B cell (primary cell): ENCODE measurements at regions not wholly inside any gene's neighbourhood (a gene's known extent, or its start where the extent isn't known, plus 50 kb on each side); places are given as distances from the start of the nearest gene placed in this dataset.

Experiments
- ATAC-seq: fragments of 200-7000 bp; cut with Tn5 transposase; one replicate; pipeline ENCODE4 v1.10.0; 2021; ENCODE audit warnings: low read depth, mild to moderate bottlenecking, moderate number of reproducible peaks, moderate library complexity
- CTCF ChIA-PET: fragments of 350-600 bp; sonication (Branson Sonifier 250); formaldehyde crosslinking; loops from one replicate; lab custom pipeline; 2021; ENCODE audit warnings: antibody characterized with exemption, inconsistent platforms; lab: Charles Lee
- POLR2A ChIA-PET: fragments of 350-600 bp; sonication (Branson Sonifier 250); formaldehyde crosslinking; loops from one replicate; lab custom pipeline; 2021; ENCODE audit warnings: antibody characterized with exemption; lab: Charles Lee
- DNase-seq: peaks from one replicate; pipeline ENCODE4 v3.0.0; 2013
- H2AFZ ChIP-seq: 2 replicates; pipeline ENCODE4 v1.6.1; 2012; ENCODE audit warnings: mild to moderate bottlenecking, low read depth, low read length; ENCODE audit not compliant: insufficient read depth, poor library complexity, severe bottlenecking
- H3K27ac ChIP-seq, 2 donors: 1 replicate in 1 of 2; 2 replicates in 1 of 2; pipeline ENCODE4 v1.5.1; 2012 to 2013; ENCODE audit warnings: low read length in 2 of 2, mild to moderate bottlenecking in 2 of 2, moderate library complexity in 1 of 2
- H3K27me3 ChIP-seq, 4 experiments: fragments of 200-600 bp in 1 of 4; sonication (generic) in 1 of 4; replicated peaks in 1 of 4; 1 replicate in 2 of 4; 2 replicates in 2 of 4; pipeline versions ENCODE4 v1.6.1 to v1.7.0; 2013 to 2016; ENCODE audit warnings: low read length in 3 of 4, mild to moderate bottlenecking in 2 of 4, mixed read lengths in 1 of 4, moderate library complexity in 1 of 4; ENCODE audit not compliant: insufficient read depth in 4 of 4, control insufficient read depth in 3 of 4; ENCODE audit errors: control extremely low read depth in 1 of 4
- H3K36me3 ChIP-seq, 2 experiments: replicated peaks in 1 of 2; 1 replicate in 1 of 2; 2 replicates in 1 of 2; pipeline versions ENCODE4 v1.6.1 to v1.7.1; 2013; ENCODE audit warnings: low read length in 1 of 2; ENCODE audit not compliant: insufficient read depth in 2 of 2, control insufficient read depth in 1 of 2; ENCODE audit errors: control extremely low read depth in 1 of 2, extremely low read depth in 1 of 2
- H3K4me1 ChIP-seq, 2 donors: fragments of 200-600 bp in 1 of 2; sonication (generic) in 1 of 2; 1 replicate in 1 of 2; 2 replicates in 1 of 2; pipeline versions ENCODE4 v1.5.1 to v1.6.1; 2013 to 2017; ENCODE audit warnings: low read length in 2 of 2; ENCODE audit not compliant: control insufficient read depth in 2 of 2, insufficient read depth in 2 of 2
- H3K4me2 ChIP-seq: replicated peaks from 2 replicates; pipeline ENCODE3; 2012; ENCODE audit warnings: mild to moderate bottlenecking, low read depth, low read length; ENCODE audit not compliant: poor library complexity, severe bottlenecking
- H3K4me3 ChIP-seq, 5 experiments: fragments of 200-600 bp in 1 of 5; sonication (generic) in 1 of 5; 1 replicate in 3 of 5; 2 replicates in 2 of 5; pipeline versions ENCODE4 v1.5.1 to v1.7.0; 2011 to 2016; ENCODE audit warnings: low read length in 4 of 5, mild to moderate bottlenecking in 4 of 5, low read depth in 2 of 5, control low read depth in 1 of 5, moderate library complexity in 1 of 5; ENCODE audit not compliant: insufficient read depth in 1 of 5; ENCODE audit errors: control extremely low read depth in 1 of 5, extremely low read depth in 1 of 5
- H3K79me2 ChIP-seq: fragments of 200-600 bp; sonication (generic); one replicate; pipeline ENCODE4 v1.6.0; 2016; ENCODE audit warnings: low read length; ENCODE audit not compliant: control insufficient read depth, insufficient read depth
- H3K9ac ChIP-seq: fragments of 200-600 bp; sonication (generic); 2 replicates; pipeline ENCODE4 v1.6.1; 2017; ENCODE audit warnings: mild to moderate bottlenecking, low read length, moderate library complexity
- H3K9me3 ChIP-seq, 3 donors: one replicate each; pipeline versions ENCODE4 v1.6.1 to v1.7.1; 2013; ENCODE audit warnings: low read length in 2 of 3; ENCODE audit not compliant: control insufficient read depth in 2 of 3, insufficient read depth in 1 of 3; ENCODE audit errors: control extremely low read depth in 1 of 3
- H4K20me1 ChIP-seq: 2 replicates; pipeline ENCODE4 v1.6.0; 2012; ENCODE audit warnings: mild to moderate bottlenecking, low read length; ENCODE audit not compliant: insufficient read depth, control insufficient read depth, poor library complexity, severe bottlenecking
- H3K27ac Mint-ChIP-seq: one replicate; pipeline ENCODE4 v1.8.0; 2021; ENCODE audit warnings: mixed read lengths
- H3K27me3 Mint-ChIP-seq: one replicate; pipeline ENCODE4 v1.8.0; 2021; ENCODE audit warnings: mixed read lengths
- H3K4me1 Mint-ChIP-seq: one replicate; pipeline ENCODE4 v1.8.0; 2021; ENCODE audit warnings: mixed read lengths
- H3K4me3 Mint-ChIP-seq: one replicate; pipeline ENCODE4 v1.8.0; 2021; ENCODE audit warnings: mixed read lengths
- H3K9me3 Mint-ChIP-seq: one replicate; pipeline ENCODE4 v1.8.0; 2022; ENCODE audit warnings: mixed read lengths; ENCODE audit not compliant: insufficient read depth
- EZH2 ChIP-seq: IDR thresholded peaks from 2 replicates; pipeline ENCODE4 v1.6.1; 2012; ENCODE audit warnings: borderline replicate concordance, low read depth, mild to moderate bottlenecking, moderate library complexity, low read length; ENCODE audit not compliant: insufficient read depth, poor library complexity, severe bottlenecking
- WGBS: methylation state at CpG from one replicate; pipeline ENCODE4 v1.1.5; 2013; ENCODE audit warnings: missing lambda C conversion rate; ENCODE audit not compliant: insufficient coverage; 5-methylcytosine and 5-hydroxymethylcytosine counted together
- intact Hi-C: fragments of 100-400 bp; cut with micrococcal nuclease; formaldehyde crosslinking; loops from one replicate; pipeline ENCODE4 v1.10.0; 2022
- TF ChIP-seq, protein P1 (sequence below): fragments of 200-600 bp; IDR thresholded peaks from one replicate; pipeline ENCODE4 v1.8.0; 2022; ENCODE audit warnings: antibody characterized with exemption, mild to moderate bottlenecking

DNA sequence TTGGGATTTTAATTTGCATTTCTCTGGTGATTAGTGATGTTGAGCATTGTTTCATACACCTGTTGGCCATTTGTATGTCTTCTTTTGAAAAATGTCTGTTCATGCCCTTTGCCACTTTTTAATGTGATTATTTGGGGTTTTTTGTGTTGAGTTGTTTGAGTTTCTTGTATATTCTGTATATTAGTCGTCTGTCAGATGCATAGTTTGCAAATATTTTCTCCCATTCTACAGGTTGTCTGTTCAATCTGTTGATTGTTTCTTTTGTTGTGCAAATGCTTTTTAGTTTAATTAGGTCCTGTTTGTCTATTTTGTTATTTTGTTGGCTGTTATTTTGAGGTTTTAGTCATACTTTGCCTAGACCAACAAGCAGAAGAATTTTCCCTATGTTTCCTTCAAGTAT lies 164.0 kb upstream of the CXADR start:
- intact Hi-C loops = no loop called here
- H3K27me3 ChIP-seq = no peaks in the 10 kb centered on the region
- H3K79me2 ChIP-seq = no peaks in the 10 kb centered on the region
- no peak overlapping the region for H3K9ac ChIP-seq
- WGBS = no CpG with 5 or more reads among the region's 1 CpG
- no peak overlapping the region for H3K4me3 ChIP-seq
- no peaks in the 10 kb centered on the region for H3K36me3 ChIP-seq
- no peak overlapping the region for H2AFZ ChIP-seq
- TF ChIP-seq EZH2 = no peak
- TF ChIP-seq, protein P1, sequence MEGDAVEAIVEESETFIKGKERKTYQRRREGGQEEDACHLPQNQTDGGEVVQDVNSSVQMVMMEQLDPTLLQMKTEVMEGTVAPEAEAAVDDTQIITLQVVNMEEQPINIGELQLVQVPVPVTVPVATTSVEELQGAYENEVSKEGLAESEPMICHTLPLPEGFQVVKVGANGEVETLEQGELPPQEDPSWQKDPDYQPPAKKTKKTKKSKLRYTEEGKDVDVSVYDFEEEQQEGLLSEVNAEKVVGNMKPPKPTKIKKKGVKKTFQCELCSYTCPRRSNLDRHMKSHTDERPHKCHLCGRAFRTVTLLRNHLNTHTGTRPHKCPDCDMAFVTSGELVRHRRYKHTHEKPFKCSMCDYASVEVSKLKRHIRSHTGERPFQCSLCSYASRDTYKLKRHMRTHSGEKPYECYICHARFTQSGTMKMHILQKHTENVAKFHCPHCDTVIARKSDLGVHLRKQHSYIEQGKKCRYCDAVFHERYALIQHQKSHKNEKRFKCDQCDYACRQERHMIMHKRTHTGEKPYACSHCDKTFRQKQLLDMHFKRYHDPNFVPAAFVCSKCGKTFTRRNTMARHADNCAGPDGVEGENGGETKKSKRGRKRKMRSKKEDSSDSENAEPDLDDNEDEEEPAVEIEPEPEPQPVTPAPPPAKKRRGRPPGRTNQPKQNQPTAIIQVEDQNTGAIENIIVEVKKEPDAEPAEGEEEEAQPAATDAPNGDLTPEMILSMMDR = no peak
- ChIA-PET POLR2A (no interaction called here), CTCF (no interaction called here)
- no peaks in the 10 kb centered on the region for H3K27me3 Mint-ChIP-seq
- H3K27ac Mint-ChIP-seq = no peak overlapping the region
- H3K4me2 ChIP-seq = no peak overlapping the region
- peaks cover 8% of the 10 kb centered on the region for H3K9me3 Mint-ChIP-seq
- no peak overlapping the region for H3K27ac ChIP-seq
- H4K20me1 ChIP-seq = no peaks in the 10 kb centered on the region
- H3K4me1 Mint-ChIP-seq = no peaks in the 10 kb centered on the region
- no peak for ATAC-seq
- H3K9me3 ChIP-seq = peaks cover 0 to 13% (median 0%) of the 10 kb centered on the region in 3 donors
- no peak overlapping the region for H3K4me3 Mint-ChIP-seq
- DNase-seq = no peak
- no peaks in the 10 kb centered on the region for H3K4me1 ChIP-seq

DNA sequence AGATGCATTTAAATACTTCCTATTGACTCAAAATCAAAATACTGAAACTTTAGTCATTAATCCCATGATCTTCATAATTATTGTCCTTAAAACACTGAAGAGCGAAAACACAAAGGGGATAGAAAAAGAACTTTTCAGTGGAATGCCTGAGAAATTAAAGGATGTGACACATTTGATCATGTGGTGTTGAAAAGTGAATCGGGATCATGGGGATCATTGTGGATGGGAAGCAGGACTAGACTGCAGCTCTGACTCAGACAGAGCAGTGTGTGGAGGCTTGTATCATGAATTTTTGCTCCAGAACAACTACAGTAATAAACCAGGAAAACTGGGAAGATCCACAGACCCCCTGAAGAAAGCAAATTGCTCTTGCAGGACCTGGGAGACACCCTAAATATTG lies 161.1 kb upstream of the CXADR start:
- H3K27me3 Mint-ChIP-seq = no peaks in the 10 kb centered on the region
- CTCF ChIA-PET = interaction anchor here (0.6 kb wide), 1 partner anchor 41 kb away, joined by 3 read pairs; no protein-coding TSS in a partner anchor

More for the DNA sequence above, 161.1 kb upstream of the CXADR start:
- Histone ChIP-seq H3K9me3 (peaks cover 0 to 9% (median 0%) of the 10 kb centered on the region in 3 donors), H3K36me3 (no peaks in the 10 kb centered on the region), H3K4me1 (no peaks in the 10 kb centered on the region), H4K20me1 (no peaks in the 10 kb centered on the region), H3K4me2 (no peak overlapping the region), H3K9ac (no peak overlapping the region), H3K79me2 (no peaks in the 10 kb centered on the region), H3K4me3 (no peak overlapping the region), H3K27ac (no peak overlapping the region), H2AFZ (no peak overlapping the region), H3K27me3 (no peaks in the 10 kb centered on the region)
- TF ChIP-seq EZH2 = no peak
- TF ChIP-seq, protein P1 = no peak
- H3K4me1 Mint-ChIP-seq = no peaks in the 10 kb centered on the region
- intact Hi-C loops = no loop called here
- peaks cover 4% of the 10 kb centered on the region for H3K9me3 Mint-ChIP-seq
- no peak overlapping the region for H3K4me3 Mint-ChIP-seq
- no CpG with 5 or more reads among the region's 2 CpGs for WGBS
- H3K27ac Mint-ChIP-seq = no peak overlapping the region
- DNase-seq = no peak
- no peak for ATAC-seq
- POLR2A ChIA-PET = no interaction called here
